G401.6 (cell line): ENCODE measurements at regions not wholly inside any gene's neighbourhood (a gene's known extent, or its start where the extent isn't known, plus 50 kb on each side); places are given as distances from the start of the nearest gene placed in this dataset.
A peak's percentile ranks its signal among the peaks of the same experiment; 100 is the strongest.

Experiments used
- FAIRE-seq: peaks from 2 replicates; lab custom pipeline; 2012; peaks lifted over from hg19 to GRCh38; lab: Jason Lieb, UNC

DNA sequence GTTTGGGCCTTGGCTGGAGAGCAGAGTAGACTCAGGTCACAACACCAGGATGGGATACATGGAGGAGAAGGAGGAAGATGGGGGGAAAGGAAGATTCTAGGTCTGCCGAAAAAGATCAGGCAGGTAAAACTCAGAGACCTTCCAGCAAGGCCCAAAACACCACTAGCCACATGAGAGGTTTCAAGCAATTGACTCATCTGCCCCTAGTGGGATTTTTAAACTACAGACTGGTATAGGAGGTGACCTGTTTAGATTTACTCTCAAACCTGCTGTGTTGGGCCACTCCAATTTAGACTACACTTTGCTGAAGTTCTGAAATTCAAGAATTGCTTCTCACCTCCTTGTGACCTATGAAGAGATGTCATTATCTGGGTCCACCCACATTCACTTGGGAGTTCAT, 236.9 kb upstream of the SASH1 start:
- FAIRE-seq = no peak

DNA sequence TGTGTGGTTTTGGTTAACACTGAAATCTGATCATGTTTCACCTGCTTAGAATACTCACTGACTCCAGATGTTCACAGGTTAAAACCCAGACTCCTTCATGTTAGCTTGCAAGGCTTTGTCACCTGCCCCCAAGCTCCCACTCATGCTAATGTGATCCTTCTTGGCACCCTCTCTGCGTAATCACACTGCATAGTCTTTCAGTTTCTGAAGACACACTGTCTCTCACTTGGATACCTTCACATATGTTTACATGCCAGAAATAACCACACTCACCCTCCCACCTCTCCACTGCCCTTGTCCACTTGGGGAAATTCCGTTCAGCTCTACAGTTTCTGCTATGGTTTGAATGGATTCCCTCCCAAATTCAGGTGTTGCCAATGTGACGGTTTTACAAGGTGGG, 234.7 kb upstream of the SASH1 start:
- FAIRE-seq = no peak

DNA sequence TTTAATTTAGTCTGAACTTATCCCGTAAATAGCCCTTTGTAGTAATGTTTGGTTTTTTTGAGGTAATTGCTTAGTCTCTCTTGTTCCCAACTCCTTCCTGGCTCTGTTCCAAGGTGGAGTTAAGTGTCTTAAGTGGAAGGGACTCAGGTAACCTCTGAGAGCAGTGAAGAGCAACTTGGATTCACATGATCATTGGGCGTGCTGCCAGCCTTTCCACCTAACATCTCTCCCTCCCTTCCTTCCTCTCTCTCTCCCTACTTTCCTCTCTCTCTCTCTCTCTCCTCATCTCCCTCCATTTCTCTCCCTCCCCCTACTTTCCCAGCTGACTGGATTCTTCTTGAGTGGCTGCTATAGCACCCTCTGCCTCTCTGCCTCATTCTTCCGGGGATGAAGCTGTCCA, 232.9 kb upstream of the SASH1 start:
- FAIRE-seq = no peak

DNA sequence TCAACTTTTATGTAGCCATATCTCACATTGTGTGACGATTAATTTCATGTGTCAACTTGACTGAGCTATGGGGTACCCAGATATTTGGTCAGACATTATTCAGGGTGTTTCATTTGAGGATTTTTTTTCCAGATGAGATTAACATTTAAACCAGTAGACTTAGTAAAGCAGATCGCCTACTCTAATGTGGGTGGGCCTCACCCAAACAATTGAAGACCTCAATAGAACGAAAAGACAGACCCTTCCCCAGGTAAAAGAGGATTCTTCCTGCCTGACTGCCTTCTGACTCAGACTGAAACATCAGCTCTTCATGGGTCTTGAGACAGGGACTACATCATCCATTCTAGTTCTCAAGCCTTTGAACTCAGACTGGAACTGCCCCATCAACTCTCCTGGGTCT, 231.7 kb upstream of the SASH1 start:
- no peak for FAIRE-seq

DNA sequence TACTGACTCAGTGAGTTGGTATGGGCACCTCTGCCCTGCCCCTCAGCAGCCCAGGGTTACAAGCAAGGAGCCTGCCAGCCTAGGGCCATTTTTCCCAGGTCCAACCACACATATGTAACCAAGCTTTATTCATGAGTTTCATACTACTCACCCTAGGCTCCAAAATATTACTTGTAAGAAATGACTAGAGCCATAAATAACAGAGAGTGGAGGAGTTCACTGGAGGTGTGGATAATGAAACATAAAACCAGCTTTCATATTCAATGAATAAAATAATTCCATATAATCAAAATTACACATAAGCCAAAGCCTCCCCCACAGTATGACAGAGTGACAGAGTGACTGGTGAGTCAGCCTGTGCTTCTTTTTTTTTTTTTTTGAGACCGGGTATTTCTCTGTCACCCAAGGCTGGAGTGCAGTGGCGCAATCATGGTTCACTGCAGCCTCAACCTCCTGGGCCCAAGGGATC, 229.8 kb upstream of the SASH1 start:
- FAIRE-seq = no peak

DNA sequence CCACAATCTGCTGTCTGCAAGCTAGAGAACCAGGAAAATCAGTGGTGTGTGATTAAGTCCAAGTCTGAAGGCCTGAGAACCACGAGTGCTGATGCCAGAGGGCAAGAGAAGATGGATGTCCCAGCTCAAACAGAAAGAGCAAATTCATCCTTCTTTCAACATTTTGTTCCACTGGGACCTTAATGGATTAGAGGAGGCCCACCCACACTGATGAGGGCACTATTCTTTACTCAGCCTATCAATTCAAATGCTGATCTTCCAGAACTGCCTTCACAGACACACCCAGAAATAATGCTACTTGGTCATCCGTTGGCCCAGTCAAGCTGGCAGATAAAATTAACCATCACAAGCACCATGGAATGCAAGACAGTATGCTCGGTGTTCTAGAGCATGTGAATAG, 226.6 kb upstream of the SASH1 start:
- no peak for FAIRE-seq

DNA sequence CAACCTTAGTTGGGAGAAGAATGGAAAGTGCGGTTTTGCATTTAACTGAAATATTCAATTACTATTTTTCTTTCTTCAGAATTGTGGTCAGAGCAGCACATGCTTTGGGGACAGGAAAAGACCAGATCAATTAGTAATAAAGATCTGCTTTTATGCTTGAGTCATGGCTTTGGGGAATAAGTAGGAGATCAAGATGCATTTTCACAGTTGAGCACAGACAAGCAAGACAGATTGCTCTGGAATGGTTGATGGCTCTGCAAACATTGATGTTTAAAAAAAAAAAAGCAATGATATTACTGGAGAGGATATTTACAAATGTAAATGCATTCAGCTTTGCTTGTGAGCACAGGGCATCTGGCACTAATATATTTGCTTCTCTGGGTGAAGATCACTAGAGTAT, 224.4 kb upstream of the SASH1 start:
- no peak for FAIRE-seq

DNA sequence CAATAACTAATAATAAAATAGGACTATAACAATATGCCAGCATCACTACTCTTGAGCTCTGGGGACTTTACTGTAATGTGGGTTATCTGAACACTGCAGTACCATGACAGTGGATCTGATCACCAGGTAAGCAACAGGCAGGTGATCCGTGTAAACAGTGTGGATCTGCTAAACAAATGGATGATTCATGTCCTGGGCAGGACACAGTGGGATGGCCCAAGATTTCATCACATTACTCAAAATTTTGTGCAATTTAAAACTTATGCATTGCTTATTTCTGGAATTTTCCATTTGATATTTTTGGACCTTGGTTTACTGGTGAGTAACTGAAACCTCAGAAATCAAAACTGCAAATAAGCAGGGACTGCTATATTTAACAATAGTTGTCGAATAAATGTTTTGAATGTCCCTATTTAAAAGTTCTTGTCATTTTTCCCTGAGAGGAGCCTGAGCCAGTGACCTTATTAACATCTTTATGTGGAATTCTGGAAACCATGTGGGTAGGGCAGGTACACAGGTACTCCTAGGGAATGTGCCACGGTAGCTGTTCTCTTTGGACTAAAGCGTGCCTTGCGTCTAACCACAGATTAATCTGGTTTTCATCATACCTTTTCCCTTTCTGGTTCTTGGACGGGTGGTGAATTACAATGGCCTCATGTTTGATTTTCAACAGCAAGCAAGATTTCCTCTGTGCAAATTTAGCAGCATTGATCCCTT, 214.5 kb upstream of the SASH1 start:
- no peak for FAIRE-seq

DNA sequence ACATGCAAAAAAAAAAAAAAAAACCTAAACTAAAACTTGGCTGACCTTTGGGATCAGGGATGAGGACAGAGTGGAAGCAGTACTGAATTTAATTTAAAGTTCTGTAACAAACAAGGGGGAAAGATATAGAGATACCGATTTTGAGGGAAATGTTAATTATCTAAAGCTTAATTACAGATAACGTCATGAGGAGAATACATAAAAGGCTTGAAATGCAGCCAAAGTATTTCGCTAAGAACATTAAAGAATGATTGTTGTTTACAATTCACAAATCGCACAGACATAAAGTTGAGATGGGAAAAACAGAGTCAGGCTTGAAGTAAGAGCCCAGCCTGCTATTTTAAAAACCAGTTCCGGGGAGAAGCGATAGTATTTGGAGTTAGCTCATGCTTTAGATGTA, 208.0 kb upstream of the SASH1 start:
- no peak for FAIRE-seq

DNA sequence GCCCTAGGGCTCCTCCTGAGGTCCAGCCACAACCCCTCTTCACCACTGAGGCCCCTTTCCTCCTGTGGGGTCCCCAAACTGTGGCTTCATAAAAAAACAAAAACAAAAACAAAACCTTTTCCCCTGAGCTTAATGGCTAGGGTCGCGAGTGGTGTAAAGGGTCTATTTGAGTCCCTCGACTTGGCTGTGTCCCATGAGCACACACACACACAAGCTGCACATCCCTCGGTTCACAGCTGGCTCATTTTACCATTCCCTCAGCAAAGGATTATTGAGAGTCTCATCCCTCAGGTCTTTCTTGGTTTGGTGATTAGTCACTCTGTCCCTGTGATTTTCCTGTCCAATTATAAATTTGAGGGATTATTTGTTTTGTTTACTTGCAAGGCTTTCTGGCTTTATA, 206.1 kb upstream of the SASH1 start:
- no peak for FAIRE-seq

DNA sequence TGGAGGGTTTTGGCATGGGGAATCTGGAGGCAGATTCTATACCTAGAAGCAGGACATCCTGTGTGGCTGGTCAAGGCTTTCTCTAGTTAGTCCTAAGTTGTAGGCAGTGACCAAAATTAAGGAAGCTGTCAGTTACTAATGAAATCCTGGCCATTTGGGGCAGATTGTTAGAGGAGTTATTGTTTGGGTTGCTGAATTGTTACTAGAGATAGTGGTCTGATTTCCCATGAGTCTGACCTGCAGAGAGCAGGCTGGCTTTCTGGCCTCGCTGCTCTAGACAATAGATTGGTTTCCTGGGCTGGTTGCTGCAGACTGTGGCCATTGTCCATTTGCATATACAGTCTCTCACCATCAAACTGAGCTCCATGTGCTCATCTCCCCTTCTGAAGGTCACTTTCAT, 205.0 kb upstream of the SASH1 start:
- FAIRE-seq = no peak

DNA sequence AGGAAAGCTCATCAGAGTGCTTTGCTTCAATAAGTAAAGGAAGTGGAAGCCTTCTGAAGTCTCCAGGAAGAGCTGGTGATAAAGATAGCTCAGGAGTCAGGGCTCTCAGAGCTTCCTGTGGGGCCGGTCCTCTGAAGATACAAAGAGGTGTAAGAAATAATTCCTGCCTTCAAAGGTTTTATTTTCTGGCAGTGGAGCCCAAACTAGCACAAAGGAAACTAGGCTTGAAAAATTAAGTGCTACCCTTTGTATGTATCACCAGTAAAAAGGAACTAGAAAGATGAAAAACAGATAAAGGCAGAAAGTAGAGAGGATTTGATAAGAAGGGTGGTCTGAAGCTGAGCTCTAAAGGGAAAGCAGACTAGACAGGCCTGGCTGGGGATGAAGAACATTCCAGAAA, 204.1 kb upstream of the SASH1 start:
- FAIRE-seq = no peak

DNA sequence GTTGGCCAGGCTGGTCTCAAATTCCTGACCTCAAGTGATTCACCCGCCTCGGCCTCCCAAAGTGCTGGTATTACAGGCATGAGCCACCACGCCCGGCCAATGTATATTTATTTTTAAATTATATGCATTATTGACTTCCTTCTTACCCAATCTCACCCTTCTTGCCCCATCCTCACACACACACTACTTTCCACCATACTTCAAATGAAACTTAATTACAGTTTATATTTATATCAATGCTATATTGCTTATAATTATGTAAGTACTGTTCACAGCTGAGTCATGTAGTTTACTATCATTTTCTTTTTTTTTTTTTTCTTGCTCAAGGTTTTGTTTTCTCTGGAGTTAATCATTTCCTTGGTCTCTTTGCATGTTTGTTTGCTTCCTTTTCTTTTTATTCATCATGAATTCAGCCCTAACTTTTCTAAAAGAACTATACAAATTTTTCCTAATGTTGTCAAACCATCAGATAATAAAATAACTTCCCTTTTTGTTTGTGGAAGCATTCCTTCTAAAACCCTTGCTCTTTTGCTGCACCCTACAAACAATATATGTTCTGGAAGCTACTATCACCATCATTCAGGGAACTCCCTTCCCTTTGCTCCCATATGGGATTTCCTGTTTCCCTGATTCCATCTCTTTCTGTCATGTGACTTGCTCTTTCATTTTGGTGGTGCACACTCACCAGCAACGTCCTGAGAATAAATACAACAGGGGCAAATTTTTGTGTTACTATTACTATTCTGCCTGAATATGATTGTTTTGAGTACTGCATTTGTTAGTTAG, 201.7 kb upstream of the SASH1 start:
- FAIRE-seq = no peak

DNA sequence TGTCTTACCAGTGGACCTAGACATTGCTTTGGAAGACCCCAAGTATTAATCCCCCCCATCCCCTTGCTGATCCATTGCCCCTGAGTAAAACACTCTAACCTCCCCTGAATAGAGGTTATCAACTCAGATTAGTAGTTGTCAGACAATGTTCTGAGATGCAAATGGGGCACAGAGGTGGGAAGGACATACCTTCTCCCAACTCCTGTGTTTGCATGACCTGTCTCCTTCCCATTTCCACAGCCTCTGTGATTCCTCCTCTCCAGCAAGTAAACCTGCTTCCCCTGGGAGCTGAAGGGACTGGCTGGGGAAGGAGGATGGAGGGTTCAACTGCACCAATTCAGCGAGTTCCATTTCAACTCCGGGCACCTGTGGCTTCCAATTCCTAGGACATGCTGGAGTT, 199.8 kb upstream of the SASH1 start:
- FAIRE-seq = no peak

DNA sequence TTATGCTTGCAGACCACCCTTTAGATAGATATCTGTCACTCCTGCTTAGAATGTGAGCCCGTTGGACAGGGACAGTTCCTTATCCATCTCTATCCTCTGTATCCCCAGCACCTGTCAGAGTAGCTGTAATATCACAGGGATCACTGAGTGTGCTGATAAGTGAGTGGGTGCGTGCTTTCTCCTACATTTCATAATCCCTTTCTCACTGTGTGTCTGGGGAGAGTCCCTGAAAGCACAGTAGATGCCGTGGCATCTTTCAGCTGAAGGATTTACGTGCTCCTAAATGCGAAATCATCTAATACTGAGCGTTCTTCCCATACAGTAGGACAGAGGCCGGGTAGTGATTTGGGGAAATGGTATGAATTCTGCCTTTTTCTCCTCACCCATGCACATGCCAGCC, 198.9 kb upstream of the SASH1 start:
- FAIRE-seq = no peak

DNA sequence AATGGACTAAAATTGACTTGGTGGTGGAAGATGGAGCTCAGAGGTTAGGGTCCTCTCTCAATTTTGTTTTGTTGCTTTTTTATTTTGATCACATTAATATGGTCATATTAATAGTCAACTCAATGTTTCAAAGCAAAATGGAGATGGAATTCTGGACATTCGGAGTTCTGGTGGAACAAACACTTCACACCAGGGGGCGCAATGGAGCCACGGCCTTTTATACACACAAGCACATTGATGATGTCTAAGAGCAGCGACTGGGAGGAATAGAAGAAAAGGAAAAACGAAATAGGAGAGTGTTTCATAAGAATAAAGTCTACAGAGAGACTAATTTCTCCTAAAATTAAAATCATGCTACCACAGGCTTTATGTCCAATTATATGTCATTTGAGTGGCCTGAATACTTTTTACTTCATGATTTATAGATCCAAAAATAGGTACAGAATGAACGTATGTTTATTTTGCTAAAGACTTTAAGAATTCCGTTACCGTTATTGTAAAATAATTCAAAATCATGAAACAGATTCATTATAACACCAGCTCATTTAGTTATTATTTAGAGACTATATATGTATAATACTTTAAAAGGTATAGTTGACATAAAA, 197.6 kb upstream of the SASH1 start:
- peak; percentile 83 for FAIRE-seq

DNA sequence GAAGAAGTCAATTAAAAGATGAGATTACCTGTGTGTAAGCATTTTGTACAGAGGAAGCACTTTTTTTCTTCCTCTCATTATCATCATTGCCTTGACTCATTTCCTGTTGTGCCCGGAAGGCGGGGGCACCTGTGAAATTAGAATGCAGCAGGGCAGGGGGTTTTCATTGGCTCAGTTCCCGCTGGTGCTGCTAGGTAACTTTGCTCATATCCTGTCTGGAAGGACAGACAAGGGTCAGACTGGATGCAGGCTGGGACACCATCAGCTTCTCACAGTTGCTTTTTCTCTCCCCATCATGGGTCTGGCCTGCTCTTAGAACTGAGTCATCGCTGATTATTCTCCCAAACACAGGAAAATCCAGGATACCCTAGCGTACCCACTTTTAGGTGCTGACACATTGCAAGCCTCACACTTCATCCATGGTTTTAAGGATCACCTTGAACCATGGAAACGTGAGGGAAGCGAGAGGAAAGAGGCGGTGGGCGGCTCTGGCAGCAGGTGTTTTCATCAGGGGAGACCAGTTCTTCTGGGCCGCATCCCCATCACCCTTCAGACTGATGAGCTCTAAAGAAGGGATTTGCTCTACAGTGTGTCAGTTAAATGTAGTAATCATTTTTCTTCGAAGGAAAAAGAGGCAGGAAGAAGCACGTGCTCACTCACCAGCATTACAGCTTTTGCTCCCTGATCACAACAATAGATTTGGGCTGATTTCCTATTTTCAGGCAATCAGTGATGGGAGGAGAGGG, 195.7 kb upstream of the SASH1 start:
- FAIRE-seq = no peak

DNA sequence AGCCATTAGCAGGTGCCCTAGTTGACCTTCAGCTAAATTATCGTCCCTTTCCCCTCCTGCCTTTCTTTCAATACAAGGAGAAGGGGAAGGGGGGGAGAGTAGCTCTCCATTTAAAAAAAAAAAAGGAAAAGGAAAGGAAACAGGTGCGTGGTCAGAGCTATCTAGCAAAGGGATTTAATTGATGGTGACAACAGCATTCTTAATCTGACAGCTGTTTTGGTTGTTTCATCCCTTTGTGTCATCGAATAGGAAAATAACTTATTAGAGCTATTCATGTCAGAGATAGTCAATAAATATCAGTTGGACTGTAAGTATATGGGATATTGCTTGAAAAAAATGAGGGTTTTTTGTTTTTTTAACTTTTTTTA, 195.2 kb upstream of the SASH1 start:
- FAIRE-seq = no peak

DNA sequence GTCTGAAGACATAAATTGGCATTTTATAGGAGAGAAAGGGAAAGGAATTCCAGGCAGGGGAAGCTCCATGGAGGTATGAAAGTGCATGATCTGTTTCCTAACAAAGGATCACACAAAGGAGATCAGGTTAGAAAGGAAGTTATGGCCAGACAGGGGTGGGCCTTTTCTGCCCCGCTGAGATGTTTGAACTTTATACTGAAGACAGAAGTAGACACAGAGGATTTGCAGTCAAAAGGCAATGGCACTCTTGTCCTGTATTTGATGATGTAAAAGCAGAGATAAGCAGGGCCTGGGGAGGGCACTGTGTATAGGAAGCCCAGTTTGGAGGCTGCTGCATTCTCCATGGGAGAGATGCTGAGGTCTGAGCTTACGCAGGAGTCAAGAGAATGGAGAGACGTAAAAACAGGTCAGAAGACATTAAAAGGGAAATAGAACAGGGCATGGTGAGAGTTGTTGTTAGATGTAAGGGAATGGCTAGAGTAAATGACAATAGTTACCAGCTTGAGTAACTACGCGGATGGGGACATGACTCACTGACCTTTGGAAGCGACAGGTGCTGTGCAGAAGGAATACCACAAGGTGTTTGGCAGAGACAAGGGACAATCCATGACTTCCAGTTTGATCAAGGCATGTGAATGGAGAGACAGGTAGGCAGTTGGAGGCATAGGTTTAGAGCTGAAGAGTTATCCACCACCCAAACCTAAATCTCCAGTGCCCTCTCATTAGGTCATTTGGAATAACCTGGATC, 190.6 kb upstream of the SASH1 start:
- FAIRE-seq = no peak

DNA sequence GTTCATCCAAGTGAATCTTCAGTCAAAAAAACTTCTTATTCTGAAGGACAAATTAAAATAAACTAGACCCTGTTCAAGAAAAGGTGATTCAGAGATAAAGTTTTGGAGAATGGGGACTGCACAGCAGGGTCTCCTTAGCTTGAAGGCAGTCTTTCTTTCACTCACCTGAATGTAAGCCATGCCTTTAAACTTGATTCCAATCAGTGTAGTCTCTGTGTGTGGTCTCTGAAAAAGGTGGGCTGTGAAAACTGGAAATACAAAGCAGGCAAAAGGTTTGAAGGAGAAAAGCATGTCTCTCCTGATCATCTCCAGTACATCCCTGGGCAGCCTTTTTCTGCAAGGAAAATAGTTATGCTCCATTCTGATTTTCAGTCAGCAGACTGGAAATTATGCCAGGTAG, 188.0 kb upstream of the SASH1 start:
- no peak for FAIRE-seq

DNA sequence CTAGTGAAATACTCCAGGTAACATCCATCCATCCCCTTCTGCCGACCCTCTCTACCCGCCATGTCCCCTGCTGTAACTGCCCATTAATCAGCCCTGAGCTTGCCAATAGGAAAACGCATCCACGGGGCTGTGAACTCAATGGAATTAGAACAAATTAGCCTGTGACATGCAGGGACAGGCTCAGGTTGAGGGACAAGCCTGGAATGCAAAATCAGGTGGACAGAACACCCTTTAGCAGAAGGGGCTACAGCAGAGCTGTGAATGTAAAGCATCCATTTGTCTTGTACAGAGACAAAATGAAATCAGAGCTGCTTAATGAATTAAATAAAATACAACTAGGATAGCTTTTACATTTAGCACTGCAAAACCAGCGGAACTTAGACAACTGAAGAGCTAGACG, 187.3 kb upstream of the SASH1 start:
- FAIRE-seq = no peak

DNA sequence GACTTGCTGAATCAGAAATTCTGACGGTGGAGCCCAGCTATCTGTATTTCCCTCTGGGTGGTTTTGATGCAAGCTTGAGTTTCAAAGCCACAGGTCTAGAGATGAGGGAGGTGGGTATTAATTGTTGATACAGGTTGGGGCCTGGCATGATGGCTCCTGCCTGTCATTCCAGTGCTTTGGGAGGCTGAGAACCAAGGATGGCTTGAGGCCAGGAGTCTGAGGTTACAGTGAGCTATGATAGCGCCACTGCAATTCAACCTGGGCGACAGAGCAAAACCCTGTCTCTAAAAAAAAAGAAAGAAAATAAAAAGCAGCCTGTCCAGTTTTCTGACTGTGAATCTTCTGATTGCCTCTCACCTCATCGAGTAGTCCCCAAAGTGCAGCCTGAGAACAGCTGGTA, 184.8 kb upstream of the SASH1 start:
- FAIRE-seq = no peak
